GM18870 (cell line): ENCODE measurements at regions not wholly inside any gene's neighbourhood (a gene's known extent, or its start where the extent isn't known, plus 50 kb on each side); places are given as distances from the start of the nearest gene placed in this dataset.
"Not testable (repeated sequence)": the region's sequence is repeated elsewhere in the genome, so short reads cannot be mapped to it uniquely, and the experiment has no call there.

Experiments
- ATAC-seq: cut with Tn5 transposase; IDR thresholded peaks from one replicate; pipeline ENCODE4 v1.9.1; 2021; ENCODE audit warnings: moderate library complexity; ENCODE audit not compliant: unreplicated experiment

GRCh38 chr6:81625216-81625615, 127.3 kb downstream of the TENT5A start:
- no peak for ATAC-seq

GRCh38 chr6:81624453-81624852, 128.0 kb downstream of the TENT5A start:
- ATAC-seq: no peak

GRCh38 chr6:81623106-81623759, 129.2 kb downstream of the TENT5A start:
- ATAC-seq: no peak

GRCh38 chr6:81621816-81622395, 130.6 kb downstream of the TENT5A start:
- ATAC-seq: no peak

- no peak for ATAC-seq
Measured at GRCh38 chr6:81614292-81614691, 138.2 kb downstream of the TENT5A start.

- no peak for ATAC-seq
Measured at GRCh38 chr6:81613606-81614005, 138.9 kb downstream of the TENT5A start.

GRCh38 chr6:81612136-81612535, 140.3 kb downstream of the TENT5A start:
- no peak for ATAC-seq

- ATAC-seq: no peak
Measured at GRCh38 chr6:81609736-81610135, 142.7 kb downstream of the TENT5A start.

- no peak for ATAC-seq
Measured at GRCh38 chr6:81608776-81609175, 143.7 kb downstream of the TENT5A start.

- ATAC-seq: no peak
Measured at GRCh38 chr6:81606965-81607381, 145.5 kb downstream of the TENT5A start.

GRCh38 chr6:81605526-81605925, 147.0 kb downstream of the TENT5A start:
- no peak for ATAC-seq

GRCh38 chr6:81601918-81602317, 150.6 kb downstream of the TENT5A start:
- ATAC-seq: no peak

- not testable (repeated sequence) for ATAC-seq
Measured at GRCh38 chr6:81600488-81600887, 152.0 kb downstream of the TENT5A start.

- no peak for ATAC-seq
Measured at GRCh38 chr6:81594501-81594900, 158.0 kb downstream of the TENT5A start.

- no peak for ATAC-seq
Measured at GRCh38 chr6:81590314-81590691, 162.2 kb downstream of the TENT5A start.

- ATAC-seq: no peak
Measured at GRCh38 chr6:81589465-81590313, 162.8 kb downstream of the TENT5A start.

GRCh38 chr6:81585686-81586085, 166.8 kb downstream of the TENT5A start:
- ATAC-seq: not testable (repeated sequence)

GRCh38 chr6:81584156-81584555, 168.3 kb downstream of the TENT5A start:
- not testable (repeated sequence) for ATAC-seq

- ATAC-seq: no peak
Measured at GRCh38 chr6:81575442-81575841, 177.0 kb downstream of the TENT5A start.

- no peak for ATAC-seq
Measured at GRCh38 chr6:81572020-81572419, 180.5 kb downstream of the TENT5A start.

- ATAC-seq: no peak
Measured at GRCh38 chr6:81570681-81571080, 181.8 kb downstream of the TENT5A start.

- no peak for ATAC-seq
Measured at GRCh38 chr6:81568973-81569372, 183.5 kb downstream of the TENT5A start.
